Colonic mucosa (tissue), 4 donors: ENCODE measurements at regions not wholly inside any gene's neighbourhood (a gene's known extent, or its start where the extent isn't known, plus 50 kb on each side); places are given as distances from the start of the nearest gene placed in this dataset.

Experiments used
- DNase-seq: peaks from one replicate; pipeline ENCODE4 v3.0.0-alpha.2; 2020
- H3K27ac ChIP-seq: fragments of 200-600 bp; one replicate; pipeline ENCODE4 v1.8.0; 2021
- H3K27me3 ChIP-seq: fragments of 200-600 bp; one replicate; pipeline ENCODE4 v1.8.0; 2021
- H3K36me3 ChIP-seq: fragments of 200-600 bp; one replicate; pipeline ENCODE4 v1.8.0; 2021
- H3K4me1 ChIP-seq: fragments of 200-600 bp; one replicate; pipeline ENCODE4 v1.8.0; 2021; ENCODE audit warnings: mild to moderate bottlenecking
- H3K4me3 ChIP-seq: fragments of 200-600 bp; one replicate; pipeline ENCODE4 v1.8.0; 2021
- H3K9ac ChIP-seq, 2 donors: one replicate each; pipeline ENCODE4 v1.7.0; 2013; ENCODE audit warnings: control low read depth in 2 of 2, low read depth in 2 of 2, low read length in 2 of 2
- H3K9me3 ChIP-seq: fragments of 200-600 bp; one replicate; pipeline ENCODE4 v1.8.0; 2021
- CTCF ChIP-seq: fragments of 200-600 bp; IDR thresholded peaks from one replicate; pipeline ENCODE4 v1.8.0; 2022; ENCODE audit warnings: antibody characterized with exemption, mild to moderate bottlenecking
- intact Hi-C: fragments of 100-400 bp; cut with DNase I; formaldehyde crosslinking; loops from one replicate; pipeline ENCODE4 v1.14.1; 2022
- donor health status: healthy.
- donor health status: DM: no; HTN: no; CAD: no.
- donor health status: DM: no; HTN: no; CAD: no.

- H3K36me3 ChIP-seq: no peaks in the 10 kb centered on the region
- DNase-seq: no peak
- no peak overlapping the region for H3K9ac ChIP-seq
- H3K27me3 ChIP-seq: no peaks in the 10 kb centered on the region
- no peaks in the 10 kb centered on the region for H3K9me3 ChIP-seq
- no peak for TF ChIP-seq CTCF
- no peaks in the 10 kb centered on the region for H3K4me1 ChIP-seq
- intact Hi-C loops: no loop called here
- no peak overlapping the region for H3K4me3 ChIP-seq
- no peak overlapping the region for H3K27ac ChIP-seq
These were observed 491.1 kb downstream of the KIF4B start for GRCh38 chr5:155504606-155505005.

- Histone ChIP-seq H3K4me3 (no peak overlapping the region), H3K27ac (no peak overlapping the region), H3K36me3 (no peaks in the 10 kb centered on the region), H3K27me3 (no peaks in the 10 kb centered on the region), H3K9ac (no peak overlapping the region), H3K4me1 (no peaks in the 10 kb centered on the region), H3K9me3 (no peaks in the 10 kb centered on the region)
- intact Hi-C loops: no loop called here
- no peak for DNase-seq
- no peak for TF ChIP-seq CTCF
These were observed 493.8 kb downstream of the KIF4B start for GRCh38 chr5:155507363-155507762.

GRCh38 chr5:155508673-155509072, 495.1 kb downstream of the KIF4B start:
- no peaks in the 10 kb centered on the region for H3K9me3 ChIP-seq
- H3K9ac ChIP-seq: no peak overlapping the region
- no peaks in the 10 kb centered on the region for H3K4me1 ChIP-seq
- H3K27ac ChIP-seq: no peak overlapping the region
- intact Hi-C loops: no loop called here
- H3K27me3 ChIP-seq: no peaks in the 10 kb centered on the region
- H3K4me3 ChIP-seq: no peak overlapping the region
- no peaks in the 10 kb centered on the region for H3K36me3 ChIP-seq
- DNase-seq: no peak
- TF ChIP-seq CTCF: no peak

- no peak for TF ChIP-seq CTCF
These were observed 498.8 kb downstream of the KIF4B start for GRCh38 chr5:155512329-155512728.

GRCh38 chr5:155514105-155514563, 500.6 kb downstream of the KIF4B start:
- H3K9me3 ChIP-seq: no peaks in the 10 kb centered on the region
- no peak for TF ChIP-seq CTCF
- DNase-seq: no peak
- no peak overlapping the region for H3K9ac ChIP-seq
- H3K36me3 ChIP-seq: no peaks in the 10 kb centered on the region
- H3K27me3 ChIP-seq: no peaks in the 10 kb centered on the region
- H3K4me3 ChIP-seq: no peak overlapping the region
- H3K27ac ChIP-seq: no peak overlapping the region
- H3K4me1 ChIP-seq: no peaks in the 10 kb centered on the region
- intact Hi-C loops: no loop called here

More at GRCh38 chr5:155512329-155512728, 498.8 kb downstream of the KIF4B start:
- no peak overlapping the region for H3K27ac ChIP-seq
- no peak overlapping the region for H3K4me3 ChIP-seq
- no peak for DNase-seq
- intact Hi-C loops: no loop called here
- H3K4me1 ChIP-seq: no peaks in the 10 kb centered on the region
- no peaks in the 10 kb centered on the region for H3K27me3 ChIP-seq
- H3K9me3 ChIP-seq: no peaks in the 10 kb centered on the region
- no peaks in the 10 kb centered on the region for H3K36me3 ChIP-seq
- no peak overlapping the region for H3K9ac ChIP-seq

GRCh38 chr5:155522540-155522939, 509.0 kb downstream of the KIF4B start:
- Histone ChIP-seq H3K4me1 (no peaks in the 10 kb centered on the region), H3K9ac (no peak overlapping the region), H3K36me3 (no peaks in the 10 kb centered on the region), H3K4me3 (no peak overlapping the region), H3K27me3 (no peaks in the 10 kb centered on the region), H3K9me3 (no peaks in the 10 kb centered on the region), H3K27ac (no peak overlapping the region)
- intact Hi-C loops: no loop called here
- TF ChIP-seq CTCF: no peak
- no peak for DNase-seq
